ENCODE measurements at regions not wholly inside any gene's neighbourhood (a gene's known extent, or its start where the extent isn't known, plus 50 kb on each side); places are given as distances from the start of the nearest gene placed in this dataset.

- H3K4me3 ChIP-seq (ENCODE audit: low read depth, low read length) = no peak overlapping the region
- DNase-seq (ENCODE audit: low read depth) = no peak
- no peak for TF ChIP-seq CTCF (IDR thresholded peaks at IDR 0.05; ENCODE audit: insufficient read depth, low read length)
These were observed 62.1 kb upstream of the TEKT1 start for GRCh38 chr17:6893382-6894205.

GRCh38 chr17:6894206-6894528, 62.6 kb upstream of the TEKT1 start:
- peak; percentile 9 for DNase-seq (ENCODE audit: low read depth)
- peak; percentile 49 for TF ChIP-seq CTCF (IDR thresholded peaks at IDR 0.05; ENCODE audit: insufficient read depth, low read length)
- no peak overlapping the region for H3K4me3 ChIP-seq (ENCODE audit: low read depth, low read length)

GRCh38 chr17:6901086-6901485, 69.6 kb upstream of the TEKT1 start:
- no peak for DNase-seq (ENCODE audit: low read depth)
- no peak for TF ChIP-seq CTCF (IDR thresholded peaks at IDR 0.05; ENCODE audit: insufficient read depth, low read length)
- H3K4me3 ChIP-seq (ENCODE audit: low read depth, low read length) = no peak overlapping the region

GRCh38 chr17:6903326-6903900, 71.9 kb upstream of the TEKT1 start:
- DNase-seq (ENCODE audit: low read depth) = no peak
- no peak for TF ChIP-seq CTCF (IDR thresholded peaks at IDR 0.05; ENCODE audit: insufficient read depth, low read length)

GRCh38 chr17:6908807-6909206, 77.3 kb upstream of the TEKT1 start:
- no peak overlapping the region for H3K4me3 ChIP-seq (ENCODE audit: low read depth, low read length)
- TF ChIP-seq CTCF (IDR thresholded peaks at IDR 0.05; ENCODE audit: insufficient read depth, low read length) = no peak
- no peak for DNase-seq (ENCODE audit: low read depth)

More at GRCh38 chr17:6903326-6903900, 71.9 kb upstream of the TEKT1 start:
- H3K4me3 ChIP-seq (ENCODE audit: low read depth, low read length) = no peak overlapping the region

- H3K4me3 ChIP-seq (ENCODE audit: low read depth, low read length) = no peak overlapping the region
- peak; percentile 77 for TF ChIP-seq CTCF (IDR thresholded peaks at IDR 0.05; ENCODE audit: insufficient read depth, low read length)
- peak; percentile 71 for DNase-seq (ENCODE audit: low read depth)
These were observed 79.6 kb upstream of the TEKT1 start for GRCh38 chr17:6910987-6911603.
